ENCODE measurements at regions not wholly inside any gene's neighbourhood (a gene's known extent, or its start where the extent isn't known, plus 50 kb on each side); places are given as distances from the start of the nearest gene placed in this dataset.
"Not testable (repeated sequence)": the region's sequence is repeated elsewhere in the genome, so short reads cannot be mapped to it uniquely, and the experiment has no call there.

GRCh38 chr7:68334636-68335272, 1263.5 kb upstream of the AUTS2 start:
- DNase-seq, result no peak

- no peak for DNase-seq
Measured at GRCh38 chr7:68336594-68336993, 1261.7 kb upstream of the AUTS2 start.

- DNase-seq, result no peak
Measured at GRCh38 chr7:68348401-68348800, 1249.9 kb upstream of the AUTS2 start.

- no peak for DNase-seq
Measured at GRCh38 chr7:68362745-68363518, 1235.3 kb upstream of the AUTS2 start.

GRCh38 chr7:68364886-68365625, 1233.2 kb upstream of the AUTS2 start:
- no peak for DNase-seq

GRCh38 chr7:68371985-68372384, 1226.3 kb upstream of the AUTS2 start:
- no peak for DNase-seq

- no peak for DNase-seq
Measured at GRCh38 chr7:68376131-68376661, 1222.1 kb upstream of the AUTS2 start.

GRCh38 chr7:68381731-68382130, 1216.5 kb upstream of the AUTS2 start:
- DNase-seq, result no peak

- DNase-seq, result no peak
Measured at GRCh38 chr7:68384581-68384980, 1213.7 kb upstream of the AUTS2 start.

- no peak for DNase-seq
Measured at GRCh38 chr7:68393051-68393450, 1205.2 kb upstream of the AUTS2 start.

- DNase-seq, result no peak
Measured at GRCh38 chr7:68394131-68394530, 1204.1 kb upstream of the AUTS2 start.

GRCh38 chr7:68399991-68400590, 1198.2 kb upstream of the AUTS2 start:
- no peak for DNase-seq

GRCh38 chr7:68400783-68401182, 1197.5 kb upstream of the AUTS2 start:
- no peak for DNase-seq

GRCh38 chr7:68401313-68401712, 1197.0 kb upstream of the AUTS2 start:
- no peak for DNase-seq

GRCh38 chr7:68406480-68406879, 1191.8 kb upstream of the AUTS2 start:
- no peak for DNase-seq

GRCh38 chr7:68407460-68407859, 1190.8 kb upstream of the AUTS2 start:
- no peak for DNase-seq

GRCh38 chr7:68408873-68409272, 1189.4 kb upstream of the AUTS2 start:
- DNase-seq, result no peak

- no peak for DNase-seq
Measured at GRCh38 chr7:68409851-68410250, 1188.4 kb upstream of the AUTS2 start.

- DNase-seq, result not testable (repeated sequence)
Measured at GRCh38 chr7:68410693-68411092, 1187.6 kb upstream of the AUTS2 start.

GRCh38 chr7:68411742-68412141, 1186.5 kb upstream of the AUTS2 start:
- DNase-seq, result no peak

GRCh38 chr7:68414631-68415425, 1183.4 kb upstream of the AUTS2 start:
- no peak for DNase-seq

- DNase-seq, result no peak
Measured at GRCh38 chr7:68417002-68417401, 1181.3 kb upstream of the AUTS2 start.

All from effector CD4-positive, alpha-beta T cell (primary cell).